ENCODE measurements at regions not wholly inside any gene's neighbourhood (a gene's known extent, or its start where the extent isn't known, plus 50 kb on each side); places are given as distances from the start of the nearest gene placed in this dataset.

DNA sequence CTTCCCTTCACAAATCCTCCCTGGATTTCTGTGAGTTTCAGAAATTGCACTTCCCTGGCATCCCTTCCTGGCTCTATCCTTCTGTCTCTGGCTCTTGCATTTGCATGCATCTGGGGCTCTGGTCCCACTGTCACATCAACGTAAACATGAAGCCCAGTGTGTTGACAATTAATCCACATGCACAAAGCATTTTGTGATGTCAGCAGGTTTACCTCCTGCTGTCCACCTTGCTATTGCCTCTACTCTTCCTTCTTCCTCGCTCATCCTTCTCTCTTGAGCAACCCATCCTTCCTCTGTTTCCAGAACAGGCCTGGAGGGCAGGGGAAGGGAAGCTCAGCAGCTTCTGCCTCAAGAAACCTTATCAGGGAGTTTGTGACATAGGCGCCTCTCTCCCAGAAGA is 111.7 kb upstream of the ATP5MC3 start:
- ATAC-seq = no peak
- TF ChIP-seq OSR1 (CRISPR knock-in tag; IDR thresholded peaks at IDR 0.05) (no peak), ISL1 (CRISPR knock-in tag; IDR thresholded peaks at IDR 0.05) (no peak), TOX (CRISPR knock-in tag; IDR thresholded peaks at IDR 0.05; ENCODE audit: borderline replicate concordance) (no peak), ARNTL (CRISPR knock-in tag; IDR thresholded peaks at IDR 0.05; ENCODE audit: borderline replicate concordance, low read depth) (no peak), TCF4 (CRISPR knock-in tag; IDR thresholded peaks at IDR 0.05; ENCODE audit: borderline replicate concordance) (no peak), CSDC2 (CRISPR knock-in tag; IDR thresholded peaks at IDR 0.05) (no peak), ZFP3 (CRISPR knock-in tag; IDR thresholded peaks at IDR 0.05) (no peak), SNAI2 (CRISPR knock-in tag; IDR thresholded peaks at IDR 0.05) (no peak), BACH2 (CRISPR knock-in tag; IDR thresholded peaks at IDR 0.05; ENCODE audit: borderline replicate concordance) (no peak), ZNF70 (CRISPR knock-in tag; IDR thresholded peaks at IDR 0.05) (no peak)
- TF ChIP-seq, protein P1, sequence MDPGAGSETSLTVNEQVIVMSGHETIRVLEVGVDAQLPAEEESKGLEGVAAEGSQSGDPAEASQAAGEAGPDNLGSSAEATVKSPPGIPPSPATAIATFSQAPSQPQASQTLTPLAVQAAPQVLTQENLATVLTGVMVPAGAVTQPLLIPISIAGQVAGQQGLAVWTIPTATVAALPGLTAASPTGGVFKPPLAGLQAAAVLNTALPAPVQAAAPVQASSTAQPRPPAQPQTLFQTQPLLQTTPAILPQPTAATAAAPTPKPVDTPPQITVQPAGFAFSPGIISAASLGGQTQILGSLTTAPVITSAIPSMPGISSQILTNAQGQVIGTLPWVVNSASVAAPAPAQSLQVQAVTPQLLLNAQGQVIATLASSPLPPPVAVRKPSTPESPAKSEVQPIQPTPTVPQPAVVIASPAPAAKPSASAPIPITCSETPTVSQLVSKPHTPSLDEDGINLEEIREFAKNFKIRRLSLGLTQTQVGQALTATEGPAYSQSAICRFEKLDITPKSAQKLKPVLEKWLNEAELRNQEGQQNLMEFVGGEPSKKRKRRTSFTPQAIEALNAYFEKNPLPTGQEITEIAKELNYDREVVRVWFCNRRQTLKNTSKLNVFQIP (CRISPR knock-in tag; IDR thresholded peaks at IDR 0.05; ENCODE audit: borderline replicate concordance, low read depth) = no peak
- TF ChIP-seq, protein P2, sequence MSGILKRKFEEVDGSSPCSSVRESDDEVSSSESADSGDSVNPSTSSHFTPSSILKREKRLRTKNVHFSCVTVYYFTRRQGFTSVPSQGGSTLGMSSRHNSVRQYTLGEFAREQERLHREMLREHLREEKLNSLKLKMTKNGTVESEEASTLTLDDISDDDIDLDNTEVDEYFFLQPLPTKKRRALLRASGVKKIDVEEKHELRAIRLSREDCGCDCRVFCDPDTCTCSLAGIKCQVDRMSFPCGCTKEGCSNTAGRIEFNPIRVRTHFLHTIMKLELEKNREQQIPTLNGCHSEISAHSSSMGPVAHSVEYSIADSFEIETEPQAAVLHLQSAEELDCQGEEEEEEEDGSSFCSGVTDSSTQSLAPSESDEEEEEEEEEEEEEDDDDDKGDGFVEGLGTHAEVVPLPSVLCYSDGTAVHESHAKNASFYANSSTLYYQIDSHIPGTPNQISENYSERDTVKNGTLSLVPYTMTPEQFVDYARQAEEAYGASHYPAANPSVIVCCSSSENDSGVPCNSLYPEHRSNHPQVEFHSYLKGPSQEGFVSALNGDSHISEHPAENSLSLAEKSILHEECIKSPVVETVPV (CRISPR knock-in tag; IDR thresholded peaks at IDR 0.05) = no peak

GRCh38 chr2:175282886-175283285 is 101.4 kb upstream of the ATP5MC3 start:
- ATAC-seq = no peak
- TF ChIP-seq ISL1 (CRISPR knock-in tag; IDR thresholded peaks at IDR 0.05) (no peak), TSHZ2 (CRISPR knock-in tag; IDR thresholded peaks at IDR 0.05) (no peak), GLIS3 (CRISPR knock-in tag; IDR thresholded peaks at IDR 0.05) (no peak)
- TF ChIP-seq, protein P2 (CRISPR knock-in tag; IDR thresholded peaks at IDR 0.05) = no peak

DNA sequence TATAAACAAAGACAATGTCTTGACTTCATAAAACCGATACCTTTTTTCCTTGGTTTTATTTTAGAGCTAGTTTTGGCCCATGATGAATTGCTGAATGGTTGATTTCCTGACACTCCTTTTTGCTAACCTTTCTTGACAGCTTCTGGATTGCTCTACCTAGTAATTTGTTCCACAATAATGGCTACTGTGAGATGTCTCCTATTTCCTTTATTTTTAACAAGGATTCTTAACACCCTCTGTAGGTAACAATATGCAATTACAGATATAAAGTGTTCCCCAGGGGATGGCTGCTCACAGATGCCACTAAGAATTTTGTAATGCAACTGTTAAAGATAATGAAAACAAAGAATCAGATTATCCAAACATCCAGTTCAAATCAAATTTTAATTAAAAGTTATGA is 100.8 kb upstream of the ATP5MC3 start:
- ATAC-seq = peak; percentile 91
- TF ChIP-seq SNAI2 (CRISPR knock-in tag; IDR thresholded peaks at IDR 0.05) = no peak

- TF ChIP-seq GLIS3 (CRISPR knock-in tag; IDR thresholded peaks at IDR 0.05) = no peak
- no peak for TF ChIP-seq PATZ1 (CRISPR knock-in tag; IDR thresholded peaks at IDR 0.05; ENCODE audit: borderline replicate concordance)
- no peak for TF ChIP-seq TSHZ2 (CRISPR knock-in tag; IDR thresholded peaks at IDR 0.05)
- TF ChIP-seq ISL1 (CRISPR knock-in tag; IDR thresholded peaks at IDR 0.05) = 0 out of 2 replicates have a peak, but pooled peaks have one; percentile 19
Measured at GRCh38 chr2:175277772-175278171, 96.3 kb upstream of the ATP5MC3 start.

More at GRCh38 chr2:175277772-175278171, 96.3 kb upstream of the ATP5MC3 start:
- no peak for ATAC-seq
